ENCODE measurements at regions not wholly inside any gene's neighbourhood (a gene's known extent, or its start where the extent isn't known, plus 50 kb on each side); places are given as distances from the start of the nearest gene placed in this dataset.

DNA sequence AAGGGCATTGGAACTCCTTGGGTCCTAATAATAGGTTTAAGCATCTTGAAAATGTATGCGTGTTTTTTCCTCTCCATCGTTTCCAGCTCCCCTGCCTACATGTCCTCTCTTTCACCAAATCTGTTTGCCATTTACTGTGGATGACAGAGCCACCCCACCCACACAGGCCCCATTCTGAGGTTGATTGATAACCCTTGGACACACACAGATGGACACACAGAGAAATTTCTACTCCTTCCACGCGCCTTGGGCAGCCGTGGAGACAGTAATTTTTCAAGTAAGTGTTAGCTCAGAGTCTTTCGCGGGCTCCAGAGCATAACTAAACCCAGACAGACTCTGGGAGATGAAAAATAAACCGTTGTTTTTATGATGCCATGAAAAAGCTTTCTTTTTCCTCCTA is 103.3 kb upstream of the NLRP1 start:
- H3K36me3 ChIP-seq = no peaks in the 10 kb centered on the region
- DNase-seq = no peak
- no peak overlapping the region for H3K4me3 ChIP-seq (replicated peaks in 1 of 3)
- TF ChIP-seq POLR2A (IDR thresholded peaks at IDR 0.05) = no peak
- TF ChIP-seq, protein P1, sequence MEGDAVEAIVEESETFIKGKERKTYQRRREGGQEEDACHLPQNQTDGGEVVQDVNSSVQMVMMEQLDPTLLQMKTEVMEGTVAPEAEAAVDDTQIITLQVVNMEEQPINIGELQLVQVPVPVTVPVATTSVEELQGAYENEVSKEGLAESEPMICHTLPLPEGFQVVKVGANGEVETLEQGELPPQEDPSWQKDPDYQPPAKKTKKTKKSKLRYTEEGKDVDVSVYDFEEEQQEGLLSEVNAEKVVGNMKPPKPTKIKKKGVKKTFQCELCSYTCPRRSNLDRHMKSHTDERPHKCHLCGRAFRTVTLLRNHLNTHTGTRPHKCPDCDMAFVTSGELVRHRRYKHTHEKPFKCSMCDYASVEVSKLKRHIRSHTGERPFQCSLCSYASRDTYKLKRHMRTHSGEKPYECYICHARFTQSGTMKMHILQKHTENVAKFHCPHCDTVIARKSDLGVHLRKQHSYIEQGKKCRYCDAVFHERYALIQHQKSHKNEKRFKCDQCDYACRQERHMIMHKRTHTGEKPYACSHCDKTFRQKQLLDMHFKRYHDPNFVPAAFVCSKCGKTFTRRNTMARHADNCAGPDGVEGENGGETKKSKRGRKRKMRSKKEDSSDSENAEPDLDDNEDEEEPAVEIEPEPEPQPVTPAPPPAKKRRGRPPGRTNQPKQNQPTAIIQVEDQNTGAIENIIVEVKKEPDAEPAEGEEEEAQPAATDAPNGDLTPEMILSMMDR (IDR thresholded peaks at IDR 0.05) = no peak
- H3K27ac ChIP-seq = no peak overlapping the region
- H3K9me3 ChIP-seq = no peaks in the 10 kb centered on the region
- no peaks in the 10 kb centered on the region for H3K4me1 ChIP-seq
- no peaks in the 10 kb centered on the region for H3K27me3 ChIP-seq
- intact Hi-C loops (cut with DNase I) = no loop called here
- 71 to 72% methylated on average over 8 of the region's 8 CpGs for WGBS, 2 donors

DNA sequence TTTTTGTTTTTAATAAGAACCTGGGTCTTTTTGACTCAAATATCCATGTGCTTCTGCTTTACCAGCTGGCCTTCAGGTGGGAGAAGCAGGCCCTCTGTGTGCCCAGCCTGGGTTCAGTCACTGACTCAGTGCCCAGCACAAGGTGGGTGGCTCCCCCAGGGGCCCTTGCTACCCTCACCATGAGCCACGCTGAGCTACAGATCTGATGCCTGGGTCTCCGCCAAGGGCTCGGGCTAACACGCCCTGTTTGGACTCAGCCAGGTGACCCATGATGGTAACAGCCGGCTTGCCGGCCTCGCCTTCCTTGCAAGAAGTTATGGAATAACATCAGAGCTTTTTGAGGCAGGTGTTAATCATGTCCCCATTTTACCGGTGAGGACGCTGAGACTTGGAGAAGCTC is 109.5 kb upstream of the NLRP1 start:
- intact Hi-C loops (cut with DNase I) = no loop called here
- no peaks in the 10 kb centered on the region for H3K36me3 ChIP-seq
- no peak for TF ChIP-seq POLR2A (IDR thresholded peaks at IDR 0.05)
- TF ChIP-seq, protein P1 (IDR thresholded peaks at IDR 0.05) = no peak
- no peaks in the 10 kb centered on the region for H3K27me3 ChIP-seq
- WGBS, 2 donors = 70 to 86% methylated on average over 9 of the region's 9 CpGs
- no peak overlapping the region for H3K4me3 ChIP-seq (replicated peaks in 1 of 3)
- H3K4me1 ChIP-seq = no peaks in the 10 kb centered on the region
- no peaks in the 10 kb centered on the region for H3K9me3 ChIP-seq
- no peak overlapping the region for H3K27ac ChIP-seq
- no peak for DNase-seq

DNA sequence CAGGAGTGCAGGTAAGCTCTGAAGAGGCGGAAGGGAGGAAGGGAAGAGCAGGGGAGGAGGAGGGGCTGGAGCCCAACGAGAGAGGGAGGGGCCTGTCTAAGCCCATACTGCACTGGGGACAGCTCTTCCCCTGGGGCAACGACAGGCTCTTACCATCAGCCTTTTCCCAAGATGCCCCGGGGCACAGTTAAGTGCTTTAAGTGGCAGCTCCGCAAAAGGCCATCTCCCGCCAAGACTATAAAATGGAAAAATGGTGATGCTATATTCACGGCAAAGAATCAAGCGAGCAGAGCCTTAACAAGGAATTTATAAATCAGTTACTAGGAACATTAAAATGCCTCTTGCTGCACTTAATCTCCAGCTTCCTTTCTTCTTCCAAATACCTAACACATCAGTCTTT is 110.2 kb upstream of the NLRP1 start:
- Histone ChIP-seq H3K9me3 (no peaks in the 10 kb centered on the region), H3K27me3 (no peaks in the 10 kb centered on the region), H3K4me1 (no peaks in the 10 kb centered on the region), H3K4me3 (replicated peaks in 1 of 3) (no peak overlapping the region), H3K27ac (no peak overlapping the region), H3K36me3 (no peaks in the 10 kb centered on the region)
- WGBS, 2 donors = 23 to 35% methylated on average over 8 of the region's 8 CpGs
- peak in 1 of 2 donors; percentile 6 for DNase-seq
- intact Hi-C loops (cut with DNase I) = no loop called here
- TF ChIP-seq, protein P1 (IDR thresholded peaks at IDR 0.05) = no peak
- no peak for TF ChIP-seq POLR2A (IDR thresholded peaks at IDR 0.05)

DNA sequence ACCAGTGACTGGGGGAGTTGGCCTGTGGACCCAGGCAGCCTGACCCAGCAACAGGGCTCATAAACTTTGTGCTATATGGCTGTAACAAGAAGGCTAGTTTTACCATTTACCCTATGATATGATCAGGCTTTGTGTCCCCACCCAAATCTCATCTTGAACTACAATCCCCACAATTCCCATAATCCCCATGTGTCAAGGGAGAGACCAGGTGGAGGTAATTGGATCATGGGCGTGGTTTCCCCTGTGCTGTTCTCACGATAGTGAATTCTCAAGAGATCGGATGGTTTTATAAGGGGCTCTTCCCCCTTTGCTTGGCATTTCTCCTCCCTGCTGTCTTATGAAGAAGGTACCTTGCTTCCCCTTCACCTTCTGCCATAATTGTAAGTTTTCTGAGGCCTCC is 111.2 kb upstream of the NLRP1 start:
- 64 to 65% methylated on average over 3 of the region's 3 CpGs for WGBS, 2 donors
- intact Hi-C loops (cut with DNase I) = no loop called here

DNA sequence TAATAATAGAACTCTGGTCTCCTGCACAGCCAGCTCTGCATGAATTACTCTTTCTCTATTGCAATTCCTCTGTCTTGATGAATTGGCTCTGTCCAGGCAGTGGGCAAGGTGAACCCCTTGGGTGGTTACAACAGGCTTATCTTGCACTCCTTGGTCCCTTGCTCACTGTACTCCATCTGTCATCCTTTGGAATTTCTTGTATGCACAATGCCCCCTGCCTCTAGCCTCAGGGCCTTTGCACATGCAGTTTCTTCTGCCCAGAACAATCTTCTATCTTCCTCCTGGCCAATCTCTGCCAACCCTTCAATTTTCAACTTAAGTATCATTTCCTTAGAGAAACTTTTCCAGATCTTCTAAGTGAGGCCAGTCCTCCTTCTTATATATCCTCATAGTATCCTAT is 114.7 kb upstream of the NLRP1 start:
- H3K4me1 ChIP-seq = no peaks in the 10 kb centered on the region
- H3K4me3 ChIP-seq (replicated peaks in 1 of 3) = no peak overlapping the region
- H3K27ac ChIP-seq = no peak overlapping the region
- H3K36me3 ChIP-seq = no peaks in the 10 kb centered on the region
- TF ChIP-seq, protein P1 (IDR thresholded peaks at IDR 0.05) = no peak
- no peak for TF ChIP-seq POLR2A (IDR thresholded peaks at IDR 0.05)
- intact Hi-C loops (cut with DNase I) = no loop called here
- H3K9me3 ChIP-seq = no peaks in the 10 kb centered on the region
- H3K27me3 ChIP-seq = no peaks in the 10 kb centered on the region
- DNase-seq = no peak

More for the DNA sequence above, 111.2 kb upstream of the NLRP1 start:
- no peaks in the 10 kb centered on the region for H3K9me3 ChIP-seq
- no peaks in the 10 kb centered on the region for H3K36me3 ChIP-seq
- no peak for DNase-seq
- no peak for TF ChIP-seq POLR2A (IDR thresholded peaks at IDR 0.05)
- TF ChIP-seq, protein P1 (IDR thresholded peaks at IDR 0.05) = no peak
- no peaks in the 10 kb centered on the region for H3K4me1 ChIP-seq
- no peak overlapping the region for H3K27ac ChIP-seq
- no peaks in the 10 kb centered on the region for H3K27me3 ChIP-seq
- H3K4me3 ChIP-seq (replicated peaks in 1 of 3) = no peak overlapping the region
